ENCODE measurements at regions not wholly inside any gene's neighbourhood (a gene's known extent, or its start where the extent isn't known, plus 50 kb on each side); places are given as distances from the start of the nearest gene placed in this dataset.

DNA sequence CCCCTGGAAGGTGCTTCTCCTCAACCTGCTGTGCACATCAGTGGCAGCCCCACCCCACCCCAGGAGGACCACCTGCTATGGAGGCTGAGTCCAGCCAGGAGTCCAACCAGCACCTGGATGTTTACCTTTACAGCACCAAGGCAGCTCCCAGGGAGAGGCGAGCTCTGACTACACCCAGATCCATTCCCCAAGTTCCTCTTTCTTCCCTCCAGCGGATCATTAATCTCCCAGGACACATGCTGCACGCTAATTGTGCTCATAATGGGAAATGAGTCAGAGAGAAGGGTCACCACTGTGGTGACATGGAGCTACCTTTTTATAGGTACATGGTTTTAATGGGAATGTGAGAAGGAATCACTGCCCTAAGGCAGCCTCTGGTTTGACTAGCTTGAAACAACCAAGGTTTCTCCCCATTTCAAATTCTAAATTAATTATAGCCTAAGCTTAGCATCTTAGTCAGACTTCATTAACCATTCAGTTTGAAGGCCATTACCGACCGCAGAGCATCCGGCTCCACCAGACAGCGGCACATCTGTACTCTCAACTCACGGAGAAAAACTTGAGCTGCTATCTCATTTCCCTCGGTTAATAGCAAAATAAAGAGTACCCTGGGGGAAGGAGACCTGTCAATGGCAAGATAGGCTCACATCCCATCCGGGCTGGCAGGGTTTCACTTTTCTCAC lies 173.1 kb upstream of the GALNT2 start:
- no CpG with 5 or more reads among the region's 10 CpGs for WGBS (ENCODE audit: insufficient coverage, insufficient read length)
- Histone ChIP-seq H3K9me3 (ENCODE audit: control insufficient read depth, insufficient read depth, low read length) (no peaks in the 10 kb centered on the region), H3K4me3 (ENCODE audit: low read length) (no peak overlapping the region), H3K4me1 (ENCODE audit: control insufficient read depth, insufficient read depth, low read length) (no peaks in the 10 kb centered on the region), H3K27me3 (ENCODE audit: control insufficient read depth, insufficient read depth, low read length) (no peaks in the 10 kb centered on the region), H3K27ac (ENCODE audit: low read length) (no peak overlapping the region), H3K36me3 (ENCODE audit: control insufficient read depth, insufficient read depth, low read length) (no peaks in the 10 kb centered on the region)
- no peak for DNase-seq (ENCODE audit: low read depth, low spot score)

DNA sequence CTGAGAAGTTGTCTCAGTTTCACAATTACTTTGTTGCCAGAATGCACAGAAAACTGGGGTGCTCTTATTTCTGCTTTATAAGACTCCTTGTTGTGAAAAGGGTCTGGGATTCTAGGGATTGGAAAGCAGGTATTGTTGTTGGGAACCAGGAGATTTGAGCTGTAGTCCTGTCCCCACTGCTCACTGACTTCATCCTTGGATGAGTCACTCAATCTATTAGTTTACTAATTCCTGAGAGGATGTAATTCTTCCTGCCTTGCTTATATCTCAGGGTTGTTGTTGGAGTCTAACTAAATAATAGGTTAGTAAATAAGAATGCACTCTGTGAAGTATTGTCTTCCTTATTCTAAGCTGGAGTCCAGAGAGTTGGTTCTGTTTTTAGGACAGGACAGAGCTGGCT lies 172.5 kb upstream of the GALNT2 start:
- no peaks in the 10 kb centered on the region for H3K9me3 ChIP-seq (ENCODE audit: control insufficient read depth, insufficient read depth, low read length)

GRCh38 chr1:229895605-229896004 lies 171.4 kb upstream of the GALNT2 start:
- Histone ChIP-seq H3K4me1 (ENCODE audit: control insufficient read depth, insufficient read depth, low read length) (no peaks in the 10 kb centered on the region), H3K9me3 (ENCODE audit: control insufficient read depth, insufficient read depth, low read length) (no peaks in the 10 kb centered on the region), H3K27ac (ENCODE audit: low read length) (no peak overlapping the region), H3K27me3 (ENCODE audit: control insufficient read depth, insufficient read depth, low read length) (no peaks in the 10 kb centered on the region), H3K4me3 (ENCODE audit: low read length) (no peak overlapping the region), H3K36me3 (ENCODE audit: control insufficient read depth, insufficient read depth, low read length) (no peaks in the 10 kb centered on the region)
- no peak for DNase-seq (ENCODE audit: low read depth, low spot score)
- WGBS (ENCODE audit: insufficient coverage, insufficient read length) = no CpG with 5 or more reads among the region's 3 CpGs

More for the DNA sequence above, 172.5 kb upstream of the GALNT2 start:
- no peaks in the 10 kb centered on the region for H3K36me3 ChIP-seq (ENCODE audit: control insufficient read depth, insufficient read depth, low read length)
- no peak overlapping the region for H3K27ac ChIP-seq (ENCODE audit: low read length)
- DNase-seq (ENCODE audit: low read depth, low spot score) = no peak
- H3K4me3 ChIP-seq (ENCODE audit: low read length) = no peak overlapping the region
- H3K27me3 ChIP-seq (ENCODE audit: control insufficient read depth, insufficient read depth, low read length) = no peaks in the 10 kb centered on the region
- no peaks in the 10 kb centered on the region for H3K4me1 ChIP-seq (ENCODE audit: control insufficient read depth, insufficient read depth, low read length)

- H3K36me3 ChIP-seq (ENCODE audit: control insufficient read depth, insufficient read depth, low read length) = no peaks in the 10 kb centered on the region
- H3K4me3 ChIP-seq (ENCODE audit: low read length) = no peak overlapping the region
- no CpG with 5 or more reads among the region's 2 CpGs for WGBS (ENCODE audit: insufficient coverage, insufficient read length)
- H3K27me3 ChIP-seq (ENCODE audit: control insufficient read depth, insufficient read depth, low read length) = no peaks in the 10 kb centered on the region
- no peaks in the 10 kb centered on the region for H3K4me1 ChIP-seq (ENCODE audit: control insufficient read depth, insufficient read depth, low read length)
- DNase-seq (ENCODE audit: low read depth, low spot score) = no peak
- no peaks in the 10 kb centered on the region for H3K9me3 ChIP-seq (ENCODE audit: control insufficient read depth, insufficient read depth, low read length)
- no peak overlapping the region for H3K27ac ChIP-seq (ENCODE audit: low read length)
These were observed 170.7 kb upstream of the GALNT2 start for GRCh38 chr1:229896306-229896705.

GRCh38 chr1:229896861-229897260 lies 170.2 kb upstream of the GALNT2 start:
- no peak for DNase-seq (ENCODE audit: low read depth, low spot score)
- no peak overlapping the region for H3K27ac ChIP-seq (ENCODE audit: low read length)
- WGBS (ENCODE audit: insufficient coverage, insufficient read length) = no CpG with 5 or more reads among the region's 5 CpGs

DNA sequence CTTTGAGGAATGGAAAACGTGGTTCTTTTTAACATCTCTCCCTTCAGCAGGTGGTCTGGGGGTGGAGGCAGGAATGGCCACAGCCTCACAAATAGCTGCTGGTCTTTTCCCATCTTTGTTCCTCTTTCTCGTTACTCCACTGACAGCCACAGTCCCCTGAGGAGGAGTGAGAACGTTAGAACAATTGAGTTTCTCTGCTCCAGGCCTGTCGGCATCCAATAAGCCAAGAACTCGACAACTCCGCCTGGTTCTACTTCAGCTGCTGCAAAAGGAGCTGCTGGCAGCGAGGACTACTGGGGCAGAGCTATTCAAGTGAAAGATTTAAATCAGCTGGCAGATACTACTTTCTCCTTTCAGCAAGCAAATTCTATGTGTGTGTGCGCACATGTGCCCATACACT lies 169.5 kb upstream of the GALNT2 start:
- no peak overlapping the region for H3K27ac ChIP-seq (ENCODE audit: low read length)
- no peaks in the 10 kb centered on the region for H3K9me3 ChIP-seq (ENCODE audit: control insufficient read depth, insufficient read depth, low read length)
- no peaks in the 10 kb centered on the region for H3K36me3 ChIP-seq (ENCODE audit: control insufficient read depth, insufficient read depth, low read length)
- H3K4me3 ChIP-seq (ENCODE audit: low read length) = no peak overlapping the region
- DNase-seq (ENCODE audit: low read depth, low spot score) = no peak
- no CpG with 5 or more reads among the region's 8 CpGs for WGBS (ENCODE audit: insufficient coverage, insufficient read length)
- no peaks in the 10 kb centered on the region for H3K4me1 ChIP-seq (ENCODE audit: control insufficient read depth, insufficient read depth, low read length)
- H3K27me3 ChIP-seq (ENCODE audit: control insufficient read depth, insufficient read depth, low read length) = no peaks in the 10 kb centered on the region

More at GRCh38 chr1:229896861-229897260, 170.2 kb upstream of the GALNT2 start:
- Histone ChIP-seq H3K9me3 (ENCODE audit: control insufficient read depth, insufficient read depth, low read length) (no peaks in the 10 kb centered on the region), H3K36me3 (ENCODE audit: control insufficient read depth, insufficient read depth, low read length) (no peaks in the 10 kb centered on the region), H3K4me1 (ENCODE audit: control insufficient read depth, insufficient read depth, low read length) (no peaks in the 10 kb centered on the region), H3K4me3 (ENCODE audit: low read length) (no peak overlapping the region), H3K27me3 (ENCODE audit: control insufficient read depth, insufficient read depth, low read length) (no peaks in the 10 kb centered on the region)

- no peaks in the 10 kb centered on the region for H3K4me1 ChIP-seq (ENCODE audit: control insufficient read depth, insufficient read depth, low read length)
- H3K9me3 ChIP-seq (ENCODE audit: control insufficient read depth, insufficient read depth, low read length) = no peaks in the 10 kb centered on the region
- no peak for DNase-seq (ENCODE audit: low read depth, low spot score)
- WGBS (ENCODE audit: insufficient coverage, insufficient read length) = no CpG with 5 or more reads among the region's 1 CpG
- H3K27me3 ChIP-seq (ENCODE audit: control insufficient read depth, insufficient read depth, low read length) = no peaks in the 10 kb centered on the region
- H3K36me3 ChIP-seq (ENCODE audit: control insufficient read depth, insufficient read depth, low read length) = no peaks in the 10 kb centered on the region
- H3K4me3 ChIP-seq (ENCODE audit: low read length) = no peak overlapping the region
- H3K27ac ChIP-seq (ENCODE audit: low read length) = no peak overlapping the region
These were observed 166.8 kb upstream of the GALNT2 start for GRCh38 chr1:229900220-229900619.

DNA sequence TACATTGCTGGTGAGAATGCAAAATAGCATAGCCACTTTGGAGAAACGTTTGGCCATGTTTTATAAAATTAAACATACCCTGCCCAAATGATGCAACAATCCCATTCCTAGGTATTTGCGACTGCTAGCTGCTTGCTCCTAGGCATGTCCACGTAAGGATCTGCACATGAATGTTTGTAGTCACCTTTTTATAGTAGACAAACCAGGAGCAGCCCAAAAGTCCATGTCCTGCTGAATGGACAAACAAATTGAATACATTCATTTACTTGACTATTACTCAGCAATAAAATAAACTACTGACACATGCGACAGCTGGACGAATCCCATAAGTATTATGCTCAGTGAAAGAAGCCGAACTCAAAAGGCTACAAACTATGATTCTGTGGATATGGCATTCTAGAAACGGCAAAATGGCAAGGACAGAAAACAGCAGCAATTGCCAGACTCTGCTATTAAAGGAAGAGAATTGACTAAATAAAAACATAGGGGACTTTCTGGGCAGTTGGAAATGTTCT lies 161.9 kb upstream of the GALNT2 start:
- no peak for DNase-seq (ENCODE audit: low read depth, low spot score)
- H3K27me3 ChIP-seq (ENCODE audit: control insufficient read depth, insufficient read depth, low read length) = no peaks in the 10 kb centered on the region
- no peaks in the 10 kb centered on the region for H3K9me3 ChIP-seq (ENCODE audit: control insufficient read depth, insufficient read depth, low read length)
- H3K27ac ChIP-seq (ENCODE audit: low read length) = no peak overlapping the region
- no peaks in the 10 kb centered on the region for H3K36me3 ChIP-seq (ENCODE audit: control insufficient read depth, insufficient read depth, low read length)
- H3K4me1 ChIP-seq (ENCODE audit: control insufficient read depth, insufficient read depth, low read length) = no peaks in the 10 kb centered on the region
- no CpG with 5 or more reads among the region's 7 CpGs for WGBS (ENCODE audit: insufficient coverage, insufficient read length)
- H3K4me3 ChIP-seq (ENCODE audit: low read length) = no peak overlapping the region

DNA sequence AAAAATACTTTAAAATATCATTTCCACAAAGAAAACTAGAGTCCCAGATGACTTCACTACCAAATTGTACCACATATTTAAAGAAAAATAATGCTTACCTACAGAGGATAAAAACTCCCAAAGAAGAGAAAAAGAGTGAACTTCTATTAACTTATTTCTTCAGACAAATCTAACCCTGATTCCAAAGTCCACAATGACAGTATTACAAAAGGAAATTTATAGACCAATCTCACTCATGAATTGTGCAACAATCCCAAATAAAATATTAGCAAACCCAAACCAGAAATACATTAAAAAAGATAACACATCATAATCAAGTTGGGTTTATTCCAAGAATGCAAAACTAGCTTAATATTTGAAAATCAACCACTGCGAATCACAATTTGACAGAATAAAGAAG lies 161.4 kb upstream of the GALNT2 start:
- no peaks in the 10 kb centered on the region for H3K27me3 ChIP-seq (ENCODE audit: control insufficient read depth, insufficient read depth, low read length)
- H3K9me3 ChIP-seq (ENCODE audit: control insufficient read depth, insufficient read depth, low read length) = no peaks in the 10 kb centered on the region
- DNase-seq (ENCODE audit: low read depth, low spot score) = no peak
- no peak overlapping the region for H3K27ac ChIP-seq (ENCODE audit: low read length)
- H3K4me1 ChIP-seq (ENCODE audit: control insufficient read depth, insufficient read depth, low read length) = no peaks in the 10 kb centered on the region
- WGBS (ENCODE audit: insufficient coverage, insufficient read length) = no CpG with 5 or more reads among the region's 1 CpG
- no peaks in the 10 kb centered on the region for H3K36me3 ChIP-seq (ENCODE audit: control insufficient read depth, insufficient read depth, low read length)
- no peak overlapping the region for H3K4me3 ChIP-seq (ENCODE audit: low read length)

DNA sequence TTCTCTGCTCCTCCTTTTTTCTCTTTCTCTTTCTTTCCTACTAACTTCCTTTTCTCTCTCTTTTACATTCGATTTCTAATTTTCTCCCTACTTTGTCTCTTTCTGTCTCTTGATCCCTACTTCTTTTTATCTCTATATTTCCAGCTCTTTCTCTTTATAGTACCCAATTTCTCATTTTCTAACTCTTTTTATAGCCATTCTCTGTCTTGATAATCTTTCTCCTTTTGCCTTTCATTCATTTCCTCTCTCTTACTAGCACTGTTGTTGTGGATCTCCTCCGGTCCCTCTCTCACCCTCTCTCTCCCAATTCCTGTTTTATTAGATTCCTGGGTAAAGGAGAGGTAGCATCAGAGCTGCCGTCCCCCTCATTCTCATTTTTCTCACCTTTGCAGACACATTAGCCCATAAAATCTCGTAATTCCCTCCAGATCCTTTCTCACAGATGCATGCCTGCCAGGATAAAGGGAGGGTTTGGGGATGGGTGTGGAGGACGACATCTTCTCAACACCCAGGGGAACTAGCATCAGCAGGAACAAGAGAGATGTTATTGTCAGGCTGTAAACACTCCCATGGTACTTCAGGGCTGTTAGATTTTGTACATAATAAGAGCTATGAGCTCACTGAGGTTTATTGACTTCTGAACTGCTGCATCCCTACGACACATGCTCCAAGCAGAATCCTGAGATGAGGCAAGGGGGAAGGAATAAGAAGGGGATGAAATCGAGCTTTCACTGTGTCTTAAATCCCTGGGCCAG lies 159.0 kb upstream of the GALNT2 start:
- Histone ChIP-seq H3K9me3 (ENCODE audit: control insufficient read depth, insufficient read depth, low read length) (no peaks in the 10 kb centered on the region), H3K27me3 (ENCODE audit: control insufficient read depth, insufficient read depth, low read length) (no peaks in the 10 kb centered on the region), H3K4me3 (ENCODE audit: low read length) (no peak overlapping the region), H3K27ac (ENCODE audit: low read length) (no peak overlapping the region), H3K4me1 (ENCODE audit: control insufficient read depth, insufficient read depth, low read length) (no peaks in the 10 kb centered on the region), H3K36me3 (ENCODE audit: control insufficient read depth, insufficient read depth, low read length) (no peaks in the 10 kb centered on the region)
- WGBS (ENCODE audit: insufficient coverage, insufficient read length) = 100% methylated on average over 1 of the region's 7 CpGs
- no peak for DNase-seq (ENCODE audit: low read depth, low spot score)
